Activated CD8-positive, alpha-beta T cell treated with anti-CD3 and anti-CD28 coated beads for 36 hours (primary cell): ENCODE measurements at regions not wholly inside any gene's neighbourhood (a gene's known extent, or its start where the extent isn't known, plus 50 kb on each side); places are given as distances from the start of the nearest gene placed in this dataset.

ENCODE experiments used
- ATAC-seq: fragments of 200-7000 bp; cut with Tn5 transposase; one replicate; pipeline ENCODE4 v1.10.0; 2021; ENCODE audit warnings: mild to moderate bottlenecking, moderate library complexity
- CTCF ChIA-PET: fragments of 350-600 bp; sonication (Branson Sonifier 250); formaldehyde crosslinking; loops from one replicate; lab custom pipeline; 2021; ENCODE audit warnings: antibody characterized with exemption; lab: Charles Lee
- POLR2A ChIA-PET: fragments of 350-600 bp; sonication (Branson Sonifier 250); formaldehyde crosslinking; loops from one replicate; lab custom pipeline; 2021; ENCODE audit warnings: antibody characterized with exemption; lab: Charles Lee
- DNase-seq: peaks from one replicate; pipeline ENCODE4 v3.0.0-alpha.2; 2020
- H3K27ac Mint-ChIP-seq: one replicate; pipeline ENCODE4 v1.8.0; 2021; ENCODE audit warnings: mild to moderate bottlenecking, mixed read lengths
- H3K27me3 Mint-ChIP-seq: one replicate; pipeline ENCODE4 v1.8.0; 2021; ENCODE audit warnings: mixed read lengths
- H3K36me3 Mint-ChIP-seq: one replicate; pipeline ENCODE4 v1.8.0; 2021; ENCODE audit warnings: low read depth, mixed read lengths
- H3K4me1 Mint-ChIP-seq: one replicate; pipeline ENCODE4 v1.8.0; 2021; ENCODE audit warnings: low read depth, mixed read lengths
- H3K4me3 Mint-ChIP-seq: one replicate; pipeline ENCODE4 v1.8.0; 2021; ENCODE audit warnings: mild to moderate bottlenecking, moderate library complexity, mixed read lengths
- H3K9me3 Mint-ChIP-seq: one replicate; pipeline ENCODE4 v1.8.0; 2021; ENCODE audit warnings: mixed read lengths
- CTCF ChIP-seq: fragments of 200-600 bp; IDR thresholded peaks from one replicate; pipeline ENCODE4 v1.8.0; 2022; ENCODE audit warnings: antibody characterized with exemption, mild to moderate bottlenecking
- intact Hi-C: fragments of 100-400 bp; cut with micrococcal nuclease; formaldehyde crosslinking; loops from one replicate; pipeline ENCODE4 v1.10.0; 2022

- POLR2A ChIA-PET, result no interaction called here
- CTCF ChIA-PET, result no interaction called here
- TF ChIP-seq CTCF, result no peak
Measured at GRCh38 chr7:119684763-119685162, 588.2 kb upstream of the KCND2 start.

DNA sequence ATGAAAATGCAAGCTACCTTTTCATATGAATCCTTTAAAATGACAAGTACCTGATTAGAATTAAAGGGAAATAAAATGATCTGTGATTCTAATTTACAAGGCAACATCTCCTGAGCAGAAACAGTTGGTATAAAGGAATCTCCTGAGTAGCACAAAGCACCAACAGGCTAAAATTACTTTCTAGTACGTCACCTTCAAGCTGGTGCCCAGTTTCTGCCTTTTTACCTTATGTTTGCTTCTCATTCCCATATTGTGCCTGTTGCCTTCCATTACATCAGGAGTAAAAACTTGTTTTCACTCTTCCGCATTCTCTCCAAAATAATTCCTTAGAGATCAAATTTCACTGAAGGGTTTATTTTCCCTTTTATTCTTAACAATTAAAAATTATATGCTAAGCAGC is 587.1 kb upstream of the KCND2 start:
- DNase-seq, result no peak
- H3K27ac Mint-ChIP-seq, result no peak overlapping the region
- TF ChIP-seq CTCF, result no peak
- intact Hi-C loops, result no loop called here
- no peak for ATAC-seq
- H3K27me3 Mint-ChIP-seq, result no peaks in the 10 kb centered on the region
- CTCF ChIA-PET, result no interaction called here
- no peaks in the 10 kb centered on the region for H3K36me3 Mint-ChIP-seq
- POLR2A ChIA-PET, result no interaction called here
- H3K4me3 Mint-ChIP-seq, result no peak overlapping the region
- no peaks in the 10 kb centered on the region for H3K4me1 Mint-ChIP-seq
- H3K9me3 Mint-ChIP-seq, result peaks cover 2% of the 10 kb centered on the region

More at GRCh38 chr7:119684763-119685162, 588.2 kb upstream of the KCND2 start:
- intact Hi-C loops, result no loop called here
- DNase-seq, result no peak
- Mint-ChIP-seq H3K4me3 (no peak overlapping the region), H3K27me3 (no peaks in the 10 kb centered on the region), H3K9me3 (peaks cover 2% of the 10 kb centered on the region), H3K4me1 (no peaks in the 10 kb centered on the region), H3K36me3 (no peaks in the 10 kb centered on the region), H3K27ac (no peak overlapping the region)
- no peak for ATAC-seq

GRCh38 chr7:119688831-119689230 is 584.1 kb upstream of the KCND2 start:
- no peak for ATAC-seq
- intact Hi-C loops, result no loop called here
- Mint-ChIP-seq H3K4me1 (no peaks in the 10 kb centered on the region), H3K4me3 (no peak overlapping the region), H3K9me3 (peaks cover under 1% of the 10 kb centered on the region), H3K27ac (no peak overlapping the region), H3K36me3 (no peaks in the 10 kb centered on the region), H3K27me3 (no peaks in the 10 kb centered on the region)
- no peak for DNase-seq
- no peak for TF ChIP-seq CTCF
- ChIA-PET POLR2A (no interaction called here), CTCF (no interaction called here)

DNA sequence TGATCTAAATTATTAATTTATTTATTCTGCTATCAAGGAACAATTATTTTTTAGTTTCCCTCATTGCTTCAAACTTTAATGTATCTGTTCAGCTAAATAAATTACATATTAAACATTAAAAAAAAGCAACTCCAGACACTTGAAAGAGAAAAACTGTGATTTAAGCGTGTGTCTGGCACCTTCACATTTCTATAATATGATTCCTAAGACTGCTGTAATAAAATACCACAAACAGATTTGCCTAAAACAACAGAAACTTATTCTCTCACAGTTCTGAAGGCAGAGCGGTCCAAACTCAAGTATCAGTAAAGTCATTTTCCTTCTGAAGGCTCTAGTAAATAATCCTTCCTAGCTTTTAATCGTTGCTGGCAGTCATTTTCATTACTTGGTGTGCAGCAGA is 580.4 kb upstream of the KCND2 start:
- Mint-ChIP-seq H3K27me3 (no peaks in the 10 kb centered on the region), H3K36me3 (no peaks in the 10 kb centered on the region), H3K27ac (no peak overlapping the region), H3K4me3 (no peak overlapping the region), H3K9me3 (peaks cover 8% of the 10 kb centered on the region), H3K4me1 (no peaks in the 10 kb centered on the region)
- ChIA-PET POLR2A (no interaction called here), CTCF (no interaction called here)
- no peak for DNase-seq
- no peak for ATAC-seq
- TF ChIP-seq CTCF, result no peak
- intact Hi-C loops, result no loop called here

DNA sequence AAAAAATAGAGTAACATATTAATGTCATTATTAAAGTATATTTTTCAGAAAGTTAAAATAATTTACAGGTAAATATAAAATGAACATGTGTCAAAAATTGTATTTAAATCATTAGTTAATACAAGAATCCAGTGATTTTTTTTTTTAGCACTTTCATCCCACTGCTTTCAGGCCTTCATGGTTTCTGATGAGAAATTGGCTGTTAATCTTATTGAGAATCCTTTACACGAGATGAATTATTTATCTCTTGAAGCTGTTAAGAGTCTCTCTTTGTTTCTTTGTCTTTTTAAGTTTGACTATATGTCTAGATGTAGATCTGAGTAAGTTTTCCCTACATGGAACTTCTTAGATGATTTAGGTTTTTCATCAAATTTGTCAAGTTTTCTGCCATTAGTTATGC is 578.5 kb upstream of the KCND2 start:
- Mint-ChIP-seq H3K27me3 (no peaks in the 10 kb centered on the region), H3K4me3 (no peak overlapping the region), H3K9me3 (peaks cover 8% of the 10 kb centered on the region), H3K4me1 (no peaks in the 10 kb centered on the region), H3K27ac (no peak overlapping the region), H3K36me3 (no peaks in the 10 kb centered on the region)
- ChIA-PET CTCF (no interaction called here), POLR2A (no interaction called here)
- ATAC-seq (no peak), DNase-seq (no peak)
- intact Hi-C loops, result no loop called here
- TF ChIP-seq CTCF, result no peak
